SK-N-MC (cell line): ENCODE measurements at regions not wholly inside any gene's neighbourhood (a gene's known extent, or its start where the extent isn't known, plus 50 kb on each side); places are given as distances from the start of the nearest gene placed in this dataset.

Experiments
- EZH2 ChIP-seq: fragments of 200-600 bp; sonication (generic); IDR thresholded peaks from one replicate; pipeline ENCODE4 v1.6.1; 2017; ENCODE audit warnings: antibody characterized with exemption
- POLR2AphosphoS5 ChIP-seq: IDR thresholded peaks from 2 replicates; pipeline ENCODE4 v1.6.1; 2012; ENCODE audit warnings: mild to moderate bottlenecking, low read depth, low read length, borderline replicate concordance

DNA sequence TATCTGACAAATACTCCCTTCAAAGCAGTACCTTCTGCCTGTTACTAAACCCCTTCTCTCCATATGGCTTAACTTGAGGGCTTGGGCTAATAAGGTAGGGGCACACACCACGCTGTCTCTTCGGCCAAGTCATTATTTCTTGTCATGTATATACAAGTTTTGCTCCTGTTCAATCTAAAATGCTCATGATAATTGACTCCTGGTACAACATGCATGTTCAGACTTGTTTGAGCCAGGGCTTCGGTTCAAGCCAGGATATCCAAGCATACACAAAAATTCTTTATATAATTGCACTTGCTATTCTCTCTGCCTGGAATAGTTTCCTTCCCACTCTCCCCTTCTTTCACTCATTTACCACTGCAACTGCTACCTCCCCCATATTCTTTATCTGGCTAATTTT, 756.0 kb upstream of the C9orf72 start:
- TF ChIP-seq EZH2 (no peak), POLR2AphosphoS5 (no peak)
